MM.1S (cell line): ENCODE measurements at regions not wholly inside any gene's neighbourhood (a gene's known extent, or its start where the extent isn't known, plus 50 kb on each side); places are given as distances from the start of the nearest gene placed in this dataset.
A peak's percentile ranks its signal among the peaks of the same experiment; 100 is the strongest.

ENCODE experiments used
- EZH2phosphoT487 ChIP-seq: fragments of 300-600 bp; sonication (generic); IDR thresholded peaks from 2 replicates; pipeline ENCODE4 v1.6.1; 2018; ENCODE audit warnings: antibody characterized with exemption, low read length
- TF ChIP-seq, protein P1 (sequence below): fragments of 300-600 bp; sonication (generic); IDR thresholded peaks from 2 replicates; pipeline ENCODE4 v1.5.1; 2016; ENCODE audit warnings: antibody characterized with exemption, low read length, mixed read lengths

DNA sequence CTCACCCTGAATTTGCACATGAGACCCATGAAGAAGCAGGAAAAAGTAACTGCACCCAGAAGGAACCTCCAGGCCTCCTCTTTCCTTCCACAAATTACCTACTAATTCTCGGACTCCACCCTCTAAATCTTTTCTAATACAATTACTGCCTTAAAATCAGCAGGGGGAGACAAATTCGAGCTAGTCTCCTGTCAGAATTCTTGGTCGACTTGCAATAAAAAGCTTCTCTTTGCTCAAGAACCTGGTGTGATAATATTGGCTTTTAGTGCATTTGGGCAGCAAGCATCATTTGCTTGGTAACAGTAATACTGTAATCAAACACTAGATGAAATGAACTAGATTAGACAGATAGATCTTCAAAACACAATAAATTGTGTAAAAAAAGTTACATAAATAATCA, 281.9 kb downstream of the RAP2B start:
- TF ChIP-seq, protein P1, sequence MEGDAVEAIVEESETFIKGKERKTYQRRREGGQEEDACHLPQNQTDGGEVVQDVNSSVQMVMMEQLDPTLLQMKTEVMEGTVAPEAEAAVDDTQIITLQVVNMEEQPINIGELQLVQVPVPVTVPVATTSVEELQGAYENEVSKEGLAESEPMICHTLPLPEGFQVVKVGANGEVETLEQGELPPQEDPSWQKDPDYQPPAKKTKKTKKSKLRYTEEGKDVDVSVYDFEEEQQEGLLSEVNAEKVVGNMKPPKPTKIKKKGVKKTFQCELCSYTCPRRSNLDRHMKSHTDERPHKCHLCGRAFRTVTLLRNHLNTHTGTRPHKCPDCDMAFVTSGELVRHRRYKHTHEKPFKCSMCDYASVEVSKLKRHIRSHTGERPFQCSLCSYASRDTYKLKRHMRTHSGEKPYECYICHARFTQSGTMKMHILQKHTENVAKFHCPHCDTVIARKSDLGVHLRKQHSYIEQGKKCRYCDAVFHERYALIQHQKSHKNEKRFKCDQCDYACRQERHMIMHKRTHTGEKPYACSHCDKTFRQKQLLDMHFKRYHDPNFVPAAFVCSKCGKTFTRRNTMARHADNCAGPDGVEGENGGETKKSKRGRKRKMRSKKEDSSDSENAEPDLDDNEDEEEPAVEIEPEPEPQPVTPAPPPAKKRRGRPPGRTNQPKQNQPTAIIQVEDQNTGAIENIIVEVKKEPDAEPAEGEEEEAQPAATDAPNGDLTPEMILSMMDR = peak; percentile 53
- no peak for TF ChIP-seq EZH2phosphoT487
